Common myeloid progenitor, CD34-positive (primary cell): ENCODE measurements at regions not wholly inside any gene's neighbourhood (a gene's known extent, or its start where the extent isn't known, plus 50 kb on each side); places are given as distances from the start of the nearest gene placed in this dataset.

Experiments used
- CTCF ChIA-PET: fragments of 350-600 bp; sonication (Branson Sonifier 250); formaldehyde crosslinking; loops from one replicate; lab custom pipeline; 2021; ENCODE audit warnings: antibody characterized with exemption; lab: Charles Lee
- POLR2A ChIA-PET: fragments of 350-600 bp; sonication (Branson Sonifier 250); formaldehyde crosslinking; loops from one replicate; lab custom pipeline; 2021; ENCODE audit warnings: antibody characterized with exemption; lab: Charles Lee
- DNase-seq, 3 donors: peaks; one replicate each; pipeline versions ENCODE4 v3.0.0 to v3.0.0-alpha.2; 2013
- H3K27ac ChIP-seq, 2 experiments: 1 replicate in 1 of 2; 2 replicates in 1 of 2; pipeline ENCODE4 v1.7.0; 2013; ENCODE audit warnings: inconsistent platforms in 2 of 2, low read length in 2 of 2, mild to moderate bottlenecking in 2 of 2, low read depth in 1 of 2, moderate library complexity in 1 of 2; ENCODE audit not compliant: severe bottlenecking in 2 of 2, insufficient read depth in 1 of 2, poor library complexity in 1 of 2
- H3K27me3 ChIP-seq, 5 experiments: replicated peaks in 2 of 5; 1 replicate in 3 of 5; 2 replicates in 2 of 5; pipeline versions ENCODE4 v1.6.1 to v1.7.0; 2013; ENCODE audit warnings: low read length in 4 of 5, mild to moderate bottlenecking in 2 of 5, moderate library complexity in 2 of 5, inconsistent platforms in 1 of 5; ENCODE audit not compliant: insufficient read depth in 5 of 5, control insufficient read depth in 4 of 5
- H3K36me3 ChIP-seq, 4 experiments: 1 replicate in 2 of 4; 2 replicates in 2 of 4; pipeline versions ENCODE4 v1.6.1 to v1.7.0; 2013; ENCODE audit warnings: low read length in 3 of 4, control low read depth in 1 of 4, mild to moderate bottlenecking in 1 of 4; ENCODE audit not compliant: control insufficient read depth in 4 of 4, insufficient read depth in 4 of 4
- H3K4me1 ChIP-seq, 4 experiments: 1 replicate in 3 of 4; 2 replicates in 1 of 4; pipeline versions ENCODE4 v1.6.1 to v1.7.1; 2013; ENCODE audit warnings: low read length in 3 of 4, mild to moderate bottlenecking in 3 of 4, control low read depth in 1 of 4, inconsistent platforms in 1 of 4, moderate library complexity in 1 of 4; ENCODE audit not compliant: control insufficient read depth in 4 of 4, insufficient read depth in 4 of 4; ENCODE audit errors: control extremely low read depth in 1 of 4
- H3K4me3 ChIP-seq, 7 experiments: 1 replicate in 4 of 7; 2 replicates in 3 of 7; pipeline versions ENCODE4 v1.5.1 to v1.7.0; 2013; ENCODE audit warnings: mild to moderate bottlenecking in 7 of 7, low read length in 6 of 7, moderate library complexity in 6 of 7, inconsistent platforms in 2 of 7, low read depth in 2 of 7, control low read depth in 1 of 7; ENCODE audit not compliant: insufficient read depth in 4 of 7, control insufficient read depth in 1 of 7; ENCODE audit errors: extremely low read depth in 1 of 7
- H3K9me3 ChIP-seq, 5 experiments: 1 replicate in 4 of 5; 2 replicates in 1 of 5; pipeline versions ENCODE4 v1.6.1 to v1.7.1; 2013; ENCODE audit warnings: low read length in 4 of 5, mild to moderate bottlenecking in 2 of 5, inconsistent platforms in 1 of 5, low read depth in 1 of 5, moderate library complexity in 1 of 5; ENCODE audit not compliant: control insufficient read depth in 4 of 5, insufficient read depth in 2 of 5; ENCODE audit errors: control extremely low read depth in 1 of 5
- WGBS: methylation state at CpG from one replicate; pipeline ENCODE4 v1.1.5; 2013; ENCODE audit not compliant: insufficient coverage; 5-methylcytosine and 5-hydroxymethylcytosine counted together

DNA sequence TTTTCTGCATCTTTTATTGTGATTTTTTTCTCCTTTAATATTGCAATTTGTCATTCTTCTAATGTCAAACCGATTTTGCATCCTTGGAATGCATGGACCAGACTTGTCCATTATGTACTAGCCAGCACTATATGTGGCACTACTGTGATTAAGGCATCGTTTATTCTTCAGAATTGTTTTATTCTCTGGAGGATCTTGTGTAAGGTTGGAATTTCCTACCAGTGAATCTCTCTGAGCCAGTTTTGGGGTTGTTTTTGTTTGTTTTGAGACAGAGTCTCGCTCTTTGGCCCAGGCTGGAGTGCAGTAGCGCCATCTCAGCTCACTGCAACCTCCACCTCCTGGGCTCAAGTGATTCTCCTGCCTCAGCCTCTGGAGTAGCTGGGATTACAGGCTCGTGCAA, 58.5 kb downstream of the IGLL5 start:
- H3K4me3 ChIP-seq, result no peak overlapping the region
- POLR2A ChIA-PET, result no interaction called here
- H3K9me3 ChIP-seq, result no peaks in the 10 kb centered on the region
- no peak for DNase-seq
- no peaks in the 10 kb centered on the region for H3K36me3 ChIP-seq
- 92% methylated on average over 5 of the region's 5 CpGs for WGBS
- no peaks in the 10 kb centered on the region for H3K27me3 ChIP-seq
- H3K4me1 ChIP-seq, result peaks cover 0 to 3% (median under 1%) of the 10 kb centered on the region in 4 experiments
- CTCF ChIA-PET, result interaction anchor here (11.8 kb wide), 1 partner anchor 11 kb away, joined by 107 read pairs; no protein-coding TSS in a partner anchor
- H3K27ac ChIP-seq, result no peak overlapping the region

DNA sequence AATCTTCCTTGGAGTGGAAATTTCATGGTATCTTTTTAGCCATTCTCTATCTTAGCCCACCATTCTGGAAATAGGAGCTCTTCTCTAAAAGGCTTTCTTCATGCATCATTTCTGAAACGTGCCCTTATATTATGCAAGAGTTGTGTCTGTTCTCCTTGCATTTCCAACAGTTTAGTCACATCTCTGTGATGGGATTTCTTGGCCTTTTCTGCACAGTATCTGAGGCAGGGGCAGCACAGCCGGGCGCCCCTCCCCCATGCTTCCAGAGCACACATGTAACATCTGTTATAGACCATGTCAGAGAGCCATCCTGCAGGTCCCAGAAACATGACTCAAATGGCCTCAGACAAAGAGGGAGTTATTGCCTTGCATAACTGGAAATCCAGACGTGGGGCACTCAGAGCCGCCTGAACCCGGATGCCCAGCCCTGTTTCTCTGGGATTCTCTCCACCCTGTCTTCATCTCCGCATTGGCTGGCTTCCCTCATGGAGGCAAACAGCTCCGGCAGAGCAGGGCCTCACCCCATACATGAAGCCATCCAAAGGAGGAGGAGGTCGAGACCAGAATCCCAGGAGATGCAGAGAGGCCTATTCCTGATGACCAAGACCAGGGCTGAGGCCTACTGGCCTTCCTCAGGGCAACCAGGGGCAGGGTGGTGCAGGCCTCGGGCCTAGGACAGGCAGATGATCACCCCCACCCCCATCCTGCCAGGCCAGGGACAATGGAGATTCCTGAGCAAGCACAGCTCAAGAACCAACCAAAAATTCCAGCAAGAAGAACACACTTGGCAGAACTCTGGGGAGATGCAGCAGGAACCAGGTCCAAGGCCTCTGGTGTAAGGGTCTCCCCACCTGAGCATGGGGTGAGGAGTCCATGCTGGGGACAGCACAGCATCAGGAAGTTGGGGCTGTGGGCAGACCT, 61.3 kb downstream of the IGLL5 start:
- Histone ChIP-seq H3K9me3 (no peaks in the 10 kb centered on the region), H3K4me3 (no peak overlapping the region), H3K4me1 (peaks cover 0 to 22% (median 15%) of the 10 kb centered on the region in 4 experiments), H3K27me3 (no peaks in the 10 kb centered on the region), H3K36me3 (no peaks in the 10 kb centered on the region), H3K27ac (no peak overlapping the region)
- 93% methylated on average over 9 of the region's 10 CpGs for WGBS
- ChIA-PET CTCF (interaction anchor here (1.3 to 11.8 kb wide), 6 partner anchors 8 to 179 kb away, joined by 3 to 107 read pairs (median 4); no protein-coding TSS in a partner anchor), POLR2A (no interaction called here)
- DNase-seq, result no peak

DNA sequence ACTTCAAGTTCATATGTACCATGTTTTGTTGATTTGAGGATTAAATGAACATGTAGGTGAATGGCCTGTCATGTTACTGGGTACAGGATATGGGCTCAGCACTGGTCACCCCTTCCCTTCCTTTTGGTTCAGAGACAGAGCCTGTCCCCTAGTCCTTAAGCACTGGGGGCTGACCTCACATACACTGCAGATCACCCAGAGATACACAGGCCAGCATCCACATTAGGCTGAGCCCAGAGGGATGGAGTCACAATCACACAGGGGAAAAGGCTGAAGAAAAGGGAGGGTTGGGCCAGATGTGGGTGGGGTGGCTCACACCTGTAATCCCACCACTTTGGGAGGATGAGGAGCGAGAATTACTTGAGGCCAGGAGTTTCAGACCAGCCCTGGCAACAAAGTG, 62.3 kb downstream of the IGLL5 start:
- Histone ChIP-seq H3K9me3 (no peaks in the 10 kb centered on the region), H3K36me3 (no peaks in the 10 kb centered on the region), H3K27me3 (no peaks in the 10 kb centered on the region), H3K4me1 (peaks cover 3 to 30% (median 23%) of the 10 kb centered on the region in 4 experiments), H3K27ac (no peak overlapping the region), H3K4me3 (no peak overlapping the region)
- no peak for DNase-seq
- whole genome bisulfite sequencing, result no CpG with 5 or more reads among the region's 1 CpG
- CTCF ChIA-PET, result interaction anchor here (1.0 to 1.4 kb wide), 2 partner anchors 8 to 70 kb away, joined by 3 to 4 read pairs; no protein-coding TSS in a partner anchor
- POLR2A ChIA-PET, result no interaction called here

DNA sequence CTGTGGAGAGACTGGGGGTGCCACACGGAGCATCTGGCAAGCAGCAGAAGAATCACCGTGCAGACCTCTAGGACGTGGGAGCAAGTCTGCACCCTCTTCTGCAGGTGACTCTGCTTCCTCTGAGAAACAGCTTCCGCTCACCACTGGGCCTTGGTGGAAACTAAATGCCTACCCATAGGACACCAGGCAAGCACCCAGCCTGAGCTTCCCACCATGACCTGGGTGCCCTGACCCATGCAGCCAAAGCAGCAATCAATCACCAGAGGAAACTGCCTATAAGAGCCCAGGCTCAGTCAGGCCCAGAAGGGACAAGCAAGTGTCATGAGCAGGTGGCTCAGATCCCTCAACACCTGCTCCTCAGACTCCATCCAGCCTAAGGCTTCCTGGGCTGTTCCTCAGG, 63.4 kb downstream of the IGLL5 start:
- POLR2A ChIA-PET, result no interaction called here
- Histone ChIP-seq H3K9me3 (no peaks in the 10 kb centered on the region), H3K36me3 (no peaks in the 10 kb centered on the region), H3K27me3 (no peaks in the 10 kb centered on the region), H3K4me1 (peaks cover 11 to 33% (median 25%) of the 10 kb centered on the region in 4 experiments), H3K4me3 (no peak overlapping the region), H3K27ac (no peak overlapping the region)
- DNase-seq, result no peak
- 94% methylated on average over 4 of the region's 4 CpGs for WGBS
- CTCF ChIA-PET, result interaction anchor here (1.0 to 1.5 kb wide), 3 partner anchors 9 to 71 kb away, joined by 3 to 4 read pairs (median 4); no protein-coding TSS in a partner anchor

DNA sequence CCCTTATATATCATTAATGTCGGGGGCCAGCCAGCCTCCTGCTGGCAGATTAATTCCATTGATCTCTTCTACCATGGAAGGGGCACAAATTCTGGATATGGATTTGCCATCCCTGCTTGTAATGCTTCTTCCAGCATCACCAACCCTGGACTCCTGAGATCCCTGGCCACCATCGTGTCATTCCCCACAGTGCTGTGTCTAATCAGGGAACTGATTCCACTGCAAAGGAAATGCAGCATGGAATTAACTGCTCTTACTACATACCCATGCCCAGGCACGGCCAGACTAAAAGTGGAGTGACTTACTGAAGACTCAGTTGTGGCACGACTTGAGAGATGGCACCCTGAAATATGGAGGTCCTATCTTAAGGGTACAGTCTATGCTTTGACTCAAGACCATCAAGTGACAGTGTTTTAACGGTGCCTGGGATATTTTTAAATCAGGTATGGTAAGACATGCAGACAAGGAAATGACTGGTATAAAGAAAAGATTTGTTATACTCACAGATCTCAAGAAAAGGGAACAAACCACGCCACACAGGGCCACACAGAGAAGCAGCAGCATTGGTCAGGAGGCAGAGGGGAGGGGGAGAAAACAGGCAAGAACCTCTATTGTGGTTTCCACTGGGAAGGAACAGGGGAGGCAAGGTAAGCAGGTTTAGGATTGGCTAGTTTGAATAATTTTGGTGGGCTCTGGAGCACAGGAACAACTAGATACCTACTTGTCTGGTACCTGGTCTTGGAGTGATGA, 65.1 kb downstream of the IGLL5 start:
- Histone ChIP-seq H3K4me1 (peaks cover 11 to 33% (median 23%) of the 10 kb centered on the region in 4 experiments), H3K27me3 (no peaks in the 10 kb centered on the region)

DNA sequence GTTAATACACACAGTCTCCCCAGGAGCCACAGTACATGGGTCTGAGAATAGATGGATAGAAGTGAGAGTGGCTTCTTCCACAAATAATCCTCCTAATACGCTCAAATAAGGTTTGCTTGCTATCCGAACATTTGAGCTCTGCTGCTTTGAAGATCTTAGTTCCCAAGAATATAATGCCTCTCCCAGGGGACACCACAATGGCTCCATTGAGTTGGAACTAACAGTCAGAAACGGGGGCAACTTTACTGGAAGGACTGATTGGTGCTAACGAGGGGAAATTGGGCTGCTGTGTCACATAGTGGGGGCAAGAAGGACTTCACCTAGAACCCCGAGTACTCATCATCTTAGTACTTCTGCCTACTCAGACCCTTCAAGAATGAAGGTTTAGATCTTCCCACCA, 66.2 kb downstream of the IGLL5 start:
- DNase-seq, result no peak
- Histone ChIP-seq H3K27me3 (peaks cover 0 to 5% (median 0%) of the 10 kb centered on the region in 5 experiments), H3K27ac (no peak overlapping the region), H3K9me3 (no peaks in the 10 kb centered on the region), H3K4me1 (peaks cover 11 to 33% (median 23%) of the 10 kb centered on the region in 4 experiments), H3K4me3 (no peak overlapping the region), H3K36me3 (no peaks in the 10 kb centered on the region)
- WGBS, result 83% methylated on average over 2 of the region's 5 CpGs
- POLR2A ChIA-PET, result no interaction called here
- CTCF ChIA-PET, result interaction anchor here (0.6 to 9.8 kb wide), 23 partner anchors 11 to 600 kb away, joined by 3 to 470 read pairs (median 9); partner anchors contain the start of genes IGLL5 and RSPH14

More for the DNA sequence above, 65.1 kb downstream of the IGLL5 start:
- H3K4me3 ChIP-seq, result no peak overlapping the region
- no peaks in the 10 kb centered on the region for H3K9me3 ChIP-seq
- peak in 2 of 3 donors; percentile 68 to 69 for DNase-seq
- no peak overlapping the region for H3K27ac ChIP-seq
- H3K36me3 ChIP-seq, result no peaks in the 10 kb centered on the region
- ChIA-PET POLR2A (no interaction called here), CTCF (interaction anchor here (1.8 to 9.8 kb wide), 7 partner anchors 10 to 200 kb away, joined by 4 to 470 read pairs (median 61); partner anchors contain the start of gene IGLL5)
- 80% methylated on average over 4 of the region's 6 CpGs for WGBS
